H1 (cell line): ENCODE measurements at regions not wholly inside any gene's neighbourhood (a gene's known extent, or its start where the extent isn't known, plus 50 kb on each side); places are given as distances from the start of the nearest gene placed in this dataset.

Experiments
- CTCF ChIA-PET: fragments of 300-600 bp; sonication (Branson Sonifier 250); formaldehyde crosslinking; loops from one replicate; lab custom pipeline; 2021; ENCODE audit not compliant: partially characterized antibody; lab: Charles Lee
- POLR2A ChIA-PET: fragments of 300-600 bp; sonication (Branson Sonifier 250); formaldehyde crosslinking; loops from one replicate; lab custom pipeline; 2021; ENCODE audit warnings: inconsistent platforms; ENCODE audit not compliant: partially characterized antibody; lab: Charles Lee
- DNase-seq, 2 experiments: peaks; one replicate each; pipeline versions ENCODE4 v3.0.0 to v3.0.0-alpha.2; 2010 to 2022; ENCODE audit warnings: low spot score in 2 of 2, low read depth in 1 of 2, mixed read lengths in 1 of 2
- FAIRE-seq: peaks from 2 replicates; lab custom pipeline; 2011; peaks lifted over from hg19 to GRCh38; lab: Jason Lieb, UNC
- H2AFZ ChIP-seq: 2 replicates; pipeline ENCODE4 v1.8.1; 2012; ENCODE audit warnings: low read length, inconsistent platforms
- H2AK5ac ChIP-seq: 2 replicates; pipeline ENCODE4 v1.6.1; 2013; ENCODE audit warnings: low read depth, low read length
- H2BK120ac ChIP-seq: replicated peaks from 2 replicates; pipeline ENCODE3; 2013; ENCODE audit warnings: low read depth, low read length, inconsistent platforms
- H2BK12ac ChIP-seq: 2 replicates; pipeline ENCODE4 v1.6.1; 2013; ENCODE audit warnings: low read depth, low read length
- H2BK15ac ChIP-seq: 2 replicates; pipeline ENCODE4 v1.6.1; 2013; ENCODE audit warnings: low read length
- H2BK20ac ChIP-seq: 2 replicates; pipeline ENCODE4 v1.6.1; 2013; ENCODE audit warnings: low read length
- H2BK5ac ChIP-seq: 2 replicates; pipeline ENCODE4 v1.6.1; 2013; ENCODE audit warnings: low read depth, low read length
- H3K14ac ChIP-seq: 2 replicates; pipeline ENCODE4 v1.6.1; 2013; ENCODE audit warnings: inconsistent platforms; ENCODE audit not compliant: insufficient read length
- H3K18ac ChIP-seq: 2 replicates; pipeline ENCODE4 v1.6.1; 2013; ENCODE audit warnings: low read length; ENCODE audit errors: extremely low read depth
- H3K23ac ChIP-seq: 2 replicates; pipeline ENCODE4 v1.6.1; 2013; ENCODE audit warnings: inconsistent platforms; ENCODE audit not compliant: insufficient read length
- H3K23me2 ChIP-seq: 2 replicates; pipeline ENCODE4 v1.6.1; 2013; ENCODE audit warnings: low read depth, low read length
- H3K27ac ChIP-seq: 2 replicates; pipeline ENCODE4 v1.6.1; 2011; ENCODE audit warnings: low read depth, low read length, inconsistent platforms
- H3K27me3 ChIP-seq, 4 experiments: replicated peaks in 1 of 4; 1 replicate in 1 of 4; 2 replicates in 3 of 4; pipeline versions ENCODE4 v1.6.1 to v1.8.1; 2011 to 2013; ENCODE audit warnings: low read length in 3 of 4, mild to moderate bottlenecking in 3 of 4, inconsistent platforms in 2 of 4, mixed read lengths in 2 of 4, moderate library complexity in 1 of 4; ENCODE audit not compliant: control insufficient read depth in 3 of 4, insufficient read depth in 3 of 4; ENCODE audit errors: extremely low read depth in 1 of 4
- H3K36me3 ChIP-seq, 4 experiments: 2 replicates each; pipeline versions ENCODE4 v1.6.1 to v1.8.1; 2011 to 2013; ENCODE audit warnings: mild to moderate bottlenecking in 4 of 4, low read length in 3 of 4, moderate library complexity in 2 of 4, control low read depth in 1 of 4, inconsistent platforms in 1 of 4; ENCODE audit not compliant: insufficient read depth in 4 of 4, control insufficient read depth in 2 of 4
- H3K4ac ChIP-seq: replicated peaks from 2 replicates; pipeline ENCODE3; 2013; ENCODE audit warnings: low read length, low read depth, mixed read lengths, inconsistent platforms; ENCODE audit not compliant: insufficient read length
- H3K4me1 ChIP-seq, 4 experiments: replicated peaks in 1 of 4; 1 replicate in 1 of 4; 2 replicates in 3 of 4; pipeline versions ENCODE4 v1.6.1 to v1.8.1; 2011 to 2013; ENCODE audit warnings: low read length in 3 of 4, inconsistent platforms in 2 of 4, mixed read lengths in 1 of 4; ENCODE audit not compliant: insufficient read depth in 4 of 4, control insufficient read depth in 3 of 4
- H3K4me2 ChIP-seq, 2 experiments: 2 replicates each; pipeline versions ENCODE4 v1.6.1 to v1.8.1; 2011 to 2013; ENCODE audit warnings: low read depth in 2 of 2, low read length in 2 of 2, control low read depth in 1 of 2, inconsistent platforms in 1 of 2, mild to moderate bottlenecking in 1 of 2; ENCODE audit not compliant: insufficient read depth in 1 of 2
- H3K4me3 ChIP-seq, 4 experiments: fragments of 200-600, 300-600 bp in 1 of 4; sonication (generic), shearing (Covaris generic), sonication (Bioruptor Twin) in 1 of 4; 2 replicates each; pipeline versions ENCODE4 v1.5.1 to v1.8.1; 2011 to 2016; ENCODE audit warnings: low read length in 4 of 4, low read depth in 3 of 4, control low read depth in 2 of 4, inconsistent platforms in 2 of 4, mild to moderate bottlenecking in 2 of 4, mixed read lengths in 1 of 4, moderate library complexity in 1 of 4; ENCODE audit not compliant: insufficient read depth in 2 of 4; ENCODE audit errors: extremely low read depth in 1 of 4
- H3K56ac ChIP-seq: replicated peaks from 2 replicates; pipeline ENCODE3; 2013; ENCODE audit warnings: low read depth, mild to moderate bottlenecking, mixed read lengths, low read length, inconsistent platforms; ENCODE audit not compliant: insufficient read length
- H3K79me1 ChIP-seq: 2 replicates; pipeline ENCODE4 v1.6.1; 2013; ENCODE audit warnings: low read depth, low read length, control low read depth
- H3K79me2 ChIP-seq, 2 experiments: 2 replicates each; pipeline versions ENCODE4 v1.6.1 to v1.8.1; 2012 to 2013; ENCODE audit warnings: low read length in 2 of 2, mild to moderate bottlenecking in 2 of 2, inconsistent platforms in 1 of 2; ENCODE audit not compliant: insufficient read depth in 2 of 2, control insufficient read depth in 1 of 2
- H3K9ac ChIP-seq, 4 experiments: replicated peaks in 1 of 4; 1 replicate in 1 of 4; 2 replicates in 3 of 4; pipeline versions ENCODE4 v1.6.1 to v1.8.1; 2011 to 2013; ENCODE audit warnings: low read depth in 3 of 4, low read length in 3 of 4, control low read depth in 2 of 4, mild to moderate bottlenecking in 2 of 4, moderate library complexity in 2 of 4, inconsistent platforms in 1 of 4; ENCODE audit errors: extremely low read depth in 1 of 4
- H3K9me3 ChIP-seq, 2 experiments: 2 replicates each; pipeline versions ENCODE4 v1.6.1 to v1.8.1; 2012 to 2013; ENCODE audit warnings: mild to moderate bottlenecking in 2 of 2, moderate library complexity in 2 of 2, control low read depth in 1 of 2, inconsistent platforms in 1 of 2, low read depth in 1 of 2, low read length in 1 of 2, mixed read lengths in 1 of 2; ENCODE audit not compliant: insufficient read depth in 2 of 2
- H4K20me1 ChIP-seq, 2 experiments: replicated peaks in 1 of 2; 2 replicates each; pipeline versions ENCODE3 to v1.8.1; 2011 to 2013; ENCODE audit warnings: inconsistent platforms in 2 of 2, low read length in 2 of 2, mild to moderate bottlenecking in 1 of 2; ENCODE audit not compliant: insufficient read depth in 2 of 2, control insufficient read depth in 1 of 2
- H4K5ac ChIP-seq: 2 replicates; pipeline ENCODE4 v1.6.1; 2013; ENCODE audit warnings: low read length, low read depth, mixed read lengths, inconsistent platforms; ENCODE audit not compliant: insufficient read length
- H4K8ac ChIP-seq: 2 replicates; pipeline ENCODE4 v1.8.0; 2013; ENCODE audit warnings: mild to moderate bottlenecking, moderate library complexity, low read length, inconsistent platforms; ENCODE audit not compliant: insufficient read depth; ENCODE audit errors: extremely low read depth
- H4K91ac ChIP-seq: replicated peaks from 2 replicates; pipeline ENCODE3; 2013; ENCODE audit warnings: low read length, mixed read lengths, inconsistent platforms; ENCODE audit not compliant: insufficient read length
- ATF2 ChIP-seq: IDR thresholded peaks from 2 replicates; pipeline ENCODE4 v1.6.1; 2012; ENCODE audit warnings: low read length, inconsistent platforms
- BCL11A ChIP-seq, 2 experiments: IDR thresholded peaks; one replicate each; pipeline ENCODE4 v1.6.1; 2011; ENCODE audit warnings: low read depth in 2 of 2, low read length in 2 of 2, mild to moderate bottlenecking in 2 of 2
- BRCA1 ChIP-seq: IDR thresholded peaks from 2 replicates; pipeline ENCODE4 v1.6.1; 2012; ENCODE audit warnings: low read depth, low read length, improper control_type of control experiment
- CTBP2 ChIP-seq: IDR thresholded peaks from 2 replicates; pipeline ENCODE4 v1.7.0; 2011; ENCODE audit warnings: borderline replicate concordance, mild to moderate bottlenecking, moderate library complexity, mixed read lengths, low read length; ENCODE audit not compliant: insufficient read depth, insufficient read length
- EZH2 ChIP-seq: fragments of 200-600 bp; sonication (generic); IDR thresholded peaks from 2 replicates; pipeline ENCODE4 v1.7.1; 2012; ENCODE audit warnings: low read depth, mild to moderate bottlenecking, moderate library complexity, low read length, inconsistent platforms; ENCODE audit not compliant: severe bottlenecking
- JUND ChIP-seq: IDR thresholded peaks from 2 replicates; pipeline ENCODE4 v1.6.1; 2011; ENCODE audit warnings: mild to moderate bottlenecking, improper control_type of control experiment, low read length
- RAD21 ChIP-seq, 2 experiments: IDR thresholded peaks in 1 of 2; conservative IDR thresholded peaks in 1 of 2; 2 replicates each; pipeline ENCODE4 v1.6.1; 2011; ENCODE audit warnings: low read depth in 2 of 2, low read length in 2 of 2, improper control_type of control experiment in 1 of 2, inconsistent platforms in 1 of 2, mild to moderate bottlenecking in 1 of 2, moderate library complexity in 1 of 2
- RBBP5 ChIP-seq: IDR thresholded peaks from 2 replicates; pipeline ENCODE4 v1.7.1; 2012; ENCODE audit warnings: low read depth, mild to moderate bottlenecking, inconsistent platforms, low read length, moderate library complexity, borderline replicate concordance
- SP1 ChIP-seq: IDR thresholded peaks from 2 replicates; pipeline ENCODE4 v1.6.1; 2011; ENCODE audit warnings: low read depth, low read length
- SUZ12 ChIP-seq: fragments of 200-600 bp; sonication (generic); IDR thresholded peaks from 2 replicates; pipeline ENCODE4 v1.6.1; 2012; ENCODE audit warnings: mild to moderate bottlenecking, inconsistent platforms, low read length, moderate library complexity, mixed read lengths
- YY1 ChIP-seq: IDR thresholded peaks from 2 replicates; pipeline ENCODE4 v1.6.1; 2011; ENCODE audit warnings: low read depth, mild to moderate bottlenecking, low read length
- WGBS, 2 experiments: shearing (Covaris generic) in 1 of 2; methylation state at CpG; one replicate each; pipeline versions ENCODE4 v1.1.6 to v1.1.7; 2013 to 2015; ENCODE audit warnings: low lambda C conversion rate in 2 of 2, mixed read lengths in 2 of 2, inconsistent platforms in 1 of 2, low coverage in 1 of 2, missing lambda C conversion rate in 1 of 2; ENCODE audit not compliant: insufficient replicate concordance in 2 of 2, insufficient coverage in 1 of 2, insufficient read length in 1 of 2; ENCODE audit errors: extremely low coverage in 1 of 2, missing lambda C conversion rate in 1 of 2; 5-methylcytosine and 5-hydroxymethylcytosine counted together
- TF ChIP-seq, protein P1 (sequence below): IDR thresholded peaks from 2 replicates; pipeline ENCODE4 v1.6.1; 2011; ENCODE audit warnings: low read length, improper control_type of control experiment

DNA sequence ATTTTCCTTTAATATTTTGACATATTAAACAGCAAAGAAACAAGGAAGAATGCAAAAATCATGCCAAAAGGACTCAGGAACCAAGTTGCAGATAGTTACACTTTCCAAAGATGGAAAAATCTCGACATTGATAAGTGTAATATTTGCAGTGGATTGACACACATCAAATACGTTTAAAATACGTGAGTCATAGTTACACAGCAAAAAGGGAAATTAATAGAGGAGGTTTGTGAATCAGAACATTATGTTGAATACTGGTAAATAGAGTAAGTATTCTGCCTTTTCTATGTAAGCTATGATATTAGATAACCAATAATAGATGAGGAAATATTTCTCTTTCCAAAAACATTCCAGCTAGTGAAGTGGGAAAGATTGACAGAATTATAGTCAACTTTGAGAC, 1761.3 kb upstream of the IGFBP7 start:
- Histone ChIP-seq H3K14ac (no peak overlapping the region), H3K36me3 (no peaks in the 10 kb centered on the region), H3K9ac (no peak overlapping the region), H3K27me3 (no peaks in the 10 kb centered on the region), H4K8ac (no peak overlapping the region), H3K23ac (no peak overlapping the region), H3K4ac (no peak overlapping the region), H3K27ac (no peak overlapping the region), H2BK5ac (no peak overlapping the region), H3K4me1 (no peaks in the 10 kb centered on the region), H2AK5ac (no peak overlapping the region), H2BK15ac (no peak overlapping the region), H3K4me2 (no peak overlapping the region), H2AFZ (no peak overlapping the region), H3K79me2 (no peaks in the 10 kb centered on the region), H3K9me3 (no peaks in the 10 kb centered on the region; a peak in 1 of 4 replicates), H4K20me1 (no peaks in the 10 kb centered on the region), H4K91ac (no peak overlapping the region), H3K79me1 (no peaks in the 10 kb centered on the region), H3K18ac (no peak overlapping the region), H2BK12ac (no peak overlapping the region), H4K5ac (no peak overlapping the region), H2BK120ac (no peak overlapping the region), H2BK20ac (no peak overlapping the region), H3K4me3 (no peak overlapping the region), H3K23me2 (no peaks in the 10 kb centered on the region), H3K56ac (no peak overlapping the region)
- 96% methylated on average over 3 of the region's 3 CpGs; no CpG with 5 or more reads in 1 of the 2 experiments for WGBS, 2 experiments
- POLR2A ChIA-PET: no interaction called here
- DNase-seq (no peak), FAIRE-seq (no peak)
- CTCF ChIA-PET: no interaction called here
- TF ChIP-seq, protein P1, sequence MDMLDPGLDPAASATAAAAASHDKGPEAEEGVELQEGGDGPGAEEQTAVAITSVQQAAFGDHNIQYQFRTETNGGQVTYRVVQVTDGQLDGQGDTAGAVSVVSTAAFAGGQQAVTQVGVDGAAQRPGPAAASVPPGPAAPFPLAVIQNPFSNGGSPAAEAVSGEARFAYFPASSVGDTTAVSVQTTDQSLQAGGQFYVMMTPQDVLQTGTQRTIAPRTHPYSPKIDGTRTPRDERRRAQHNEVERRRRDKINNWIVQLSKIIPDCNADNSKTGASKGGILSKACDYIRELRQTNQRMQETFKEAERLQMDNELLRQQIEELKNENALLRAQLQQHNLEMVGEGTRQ: no peak
- TF ChIP-seq SP1: no peak
- TF ChIP-seq ATF2: no peak
- no peak for TF ChIP-seq YY1
- TF ChIP-seq RAD21 (IDR thresholded peaks at IDR 0.05 in 1 of 2, conservative IDR thresholded peaks at IDR 0.05 in 1 of 2; ENCODE audit: low read depth in 2 of 2, low read length in 2 of 2): no peak
- TF ChIP-seq CTBP2: no peak
- TF ChIP-seq SUZ12: no peak
- TF ChIP-seq EZH2: no peak
- no peak for TF ChIP-seq BRCA1
- no peak for TF ChIP-seq BCL11A (IDR thresholded peaks at IDR 0.05; ENCODE audit: low read depth in 2 of 2, low read length in 2 of 2)
- no peak for TF ChIP-seq JUND
- no peak for TF ChIP-seq RBBP5
